NCI-H1048 (cell line): ENCODE measurements at regions not wholly inside any gene's neighbourhood (a gene's known extent, or its start where the extent isn't known, plus 50 kb on each side); places are given as distances from the start of the nearest gene placed in this dataset.

Source experiments
- DNase-seq: peaks from one replicate; lab custom pipeline; 2025; lab: John Stamatoyannopoulos, UW

DNA sequence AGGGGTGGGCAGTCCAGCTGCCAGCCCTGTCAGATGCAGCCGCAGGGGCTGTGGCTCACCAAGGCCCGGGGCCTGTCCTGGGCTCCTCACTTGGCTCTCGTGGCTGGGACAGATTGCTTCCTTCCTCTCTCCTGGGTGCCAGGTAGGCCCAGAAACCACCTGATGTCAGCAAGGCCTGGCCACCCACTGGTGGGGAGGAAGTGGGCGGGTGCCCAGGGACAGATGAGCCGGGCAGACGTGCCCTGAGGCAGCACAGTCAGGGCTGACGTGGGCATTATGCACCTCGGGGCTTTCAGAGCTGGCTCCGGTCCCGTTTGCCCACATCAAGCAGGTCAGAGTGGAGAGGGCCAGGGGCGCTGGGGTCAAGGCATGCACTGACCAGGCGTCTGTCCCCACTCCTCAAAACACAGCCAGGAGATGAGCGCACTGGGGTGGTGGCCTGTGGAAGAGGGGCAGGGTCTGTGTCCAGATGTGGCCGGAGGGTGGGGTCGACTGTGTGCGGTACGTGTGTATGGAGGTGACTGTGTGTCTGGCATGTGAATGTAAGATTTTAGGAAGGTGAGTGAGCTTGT, 133.2 kb upstream of the PTPN1 start:
- no peak for DNase-seq

DNA sequence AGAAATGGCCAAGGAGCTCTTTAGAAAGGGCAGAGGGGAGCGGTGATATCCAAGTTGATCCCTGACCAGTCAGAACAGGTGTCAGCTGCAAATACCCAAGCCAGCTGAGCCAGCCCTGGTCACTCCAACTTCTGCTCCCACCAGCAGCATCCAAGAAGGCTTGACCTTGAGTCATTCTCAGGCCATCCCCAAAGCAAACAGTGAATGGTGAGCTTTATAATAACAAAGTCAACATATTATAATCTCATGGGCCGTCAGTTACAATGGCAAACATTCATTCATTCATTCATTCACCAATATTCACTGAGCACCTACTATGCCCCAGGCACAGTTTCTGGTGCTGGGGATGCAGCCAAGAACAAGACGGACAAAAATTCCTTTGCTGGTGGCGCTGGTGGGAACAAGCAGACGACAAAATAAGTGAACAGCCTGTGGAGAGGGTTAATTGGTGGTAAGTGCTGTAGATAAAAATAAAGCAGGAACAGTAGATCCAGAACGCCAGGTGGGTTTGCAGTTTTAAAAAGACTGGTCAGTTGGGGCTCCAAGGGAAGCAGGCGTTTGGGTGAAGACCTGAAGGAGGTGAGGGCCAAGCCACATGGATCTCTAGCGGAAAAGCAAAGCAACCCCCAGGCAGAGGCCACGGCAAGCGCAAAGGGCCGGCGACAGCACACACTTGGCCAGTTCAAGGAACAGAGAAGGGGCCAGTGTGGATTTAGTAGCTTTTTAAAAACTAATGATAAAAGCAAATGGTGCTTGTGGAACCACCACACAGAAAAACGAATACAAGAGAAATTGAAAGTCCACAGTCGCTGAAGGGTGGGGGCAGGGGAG, 131.8 kb upstream of the PTPN1 start:
- DNase-seq: no peak

GRCh38 chr20:50379049-50379990, 130.9 kb upstream of the PTPN1 start:
- DNase-seq: peak; percentile 53

GRCh38 chr20:50379991-50380696, 130.0 kb upstream of the PTPN1 start:
- DNase-seq: no peak

DNA sequence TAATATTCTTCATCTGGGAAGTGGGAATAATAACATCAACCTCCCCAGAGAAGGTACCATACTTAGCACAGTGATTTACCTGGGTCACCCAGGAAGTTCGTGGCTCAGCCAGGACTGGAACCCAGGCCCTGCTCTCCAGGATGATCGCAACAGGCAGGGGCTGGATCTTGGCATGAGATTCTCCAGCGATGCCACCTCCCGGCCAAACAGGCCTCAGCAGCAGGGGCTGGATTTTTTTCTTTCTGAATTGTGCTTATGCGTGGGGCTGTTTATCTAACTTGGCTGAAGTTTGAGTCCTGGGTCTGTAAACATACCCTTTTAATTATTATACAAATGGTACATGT, 129.5 kb upstream of the PTPN1 start:
- no peak for DNase-seq

DNA sequence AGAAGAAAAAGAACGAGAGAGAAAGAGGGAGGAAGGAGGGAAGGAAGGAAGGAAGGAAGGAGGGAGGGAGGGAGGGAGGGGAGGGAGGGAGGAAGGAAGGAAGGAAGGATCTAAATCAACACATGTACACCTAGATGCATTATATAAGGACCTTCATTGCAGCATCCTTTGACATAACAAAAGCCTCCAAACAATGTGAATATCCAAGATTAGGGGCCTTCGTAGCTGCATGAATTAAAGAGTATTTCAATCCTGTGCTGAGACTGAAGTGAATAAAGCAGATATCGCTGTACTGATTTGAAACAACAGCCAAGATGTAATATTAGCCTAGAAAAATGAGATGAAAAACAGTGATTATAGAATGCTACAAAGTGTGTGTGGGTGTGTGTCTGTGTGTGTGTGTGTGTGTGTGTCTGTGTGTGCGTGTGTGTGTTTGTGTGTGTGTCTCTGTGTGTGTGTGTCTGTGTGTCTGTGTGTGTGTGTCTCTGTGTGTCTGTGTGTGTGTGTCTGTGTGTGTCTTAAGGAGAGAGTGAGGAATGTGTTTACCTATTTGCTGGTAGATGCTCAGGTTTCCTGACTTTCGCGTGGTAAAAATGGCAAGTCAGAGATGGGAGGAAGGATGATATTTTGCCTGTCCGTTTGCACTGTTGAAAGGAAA, 129.0 kb upstream of the PTPN1 start:
- no peak for DNase-seq

DNA sequence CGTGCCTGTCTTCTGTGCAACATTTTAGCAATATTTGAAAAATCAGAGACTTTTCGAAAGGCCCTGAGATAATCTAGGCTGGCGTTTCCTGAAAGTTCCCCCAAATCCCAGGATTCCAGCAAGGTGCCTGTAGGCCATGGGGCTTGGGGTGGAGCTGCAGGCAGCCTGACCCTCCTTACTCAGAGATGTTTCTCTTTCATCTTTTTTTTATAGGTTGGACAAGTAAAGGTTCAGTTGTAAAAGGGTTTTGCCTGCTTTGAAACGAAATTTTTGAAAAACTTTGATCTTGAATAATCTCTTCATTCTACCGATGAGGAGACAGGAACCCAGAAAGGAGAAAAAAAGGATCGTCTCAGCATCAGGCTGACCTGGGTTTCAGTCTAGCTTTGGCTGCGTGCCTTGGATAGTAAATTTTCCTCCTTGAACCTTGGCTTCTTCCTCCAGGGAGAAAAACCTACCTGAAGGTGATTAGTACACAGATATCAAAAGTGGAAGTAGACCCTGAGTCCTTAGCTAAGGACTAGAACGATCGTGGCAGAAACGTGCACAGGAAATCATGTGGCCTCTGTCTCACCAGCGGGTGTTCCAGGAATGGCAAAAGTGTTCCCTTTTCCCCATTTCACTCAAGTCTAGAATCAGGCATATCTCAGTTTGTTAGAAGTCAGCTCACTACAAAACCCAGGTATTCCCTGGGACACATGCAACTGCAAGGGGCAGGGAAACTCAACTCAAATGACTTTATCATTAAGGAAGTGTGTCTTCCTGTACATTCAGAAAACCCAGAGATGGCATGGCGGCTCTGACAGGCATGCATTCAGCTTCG, 128.2 kb upstream of the PTPN1 start:
- no peak for DNase-seq

DNA sequence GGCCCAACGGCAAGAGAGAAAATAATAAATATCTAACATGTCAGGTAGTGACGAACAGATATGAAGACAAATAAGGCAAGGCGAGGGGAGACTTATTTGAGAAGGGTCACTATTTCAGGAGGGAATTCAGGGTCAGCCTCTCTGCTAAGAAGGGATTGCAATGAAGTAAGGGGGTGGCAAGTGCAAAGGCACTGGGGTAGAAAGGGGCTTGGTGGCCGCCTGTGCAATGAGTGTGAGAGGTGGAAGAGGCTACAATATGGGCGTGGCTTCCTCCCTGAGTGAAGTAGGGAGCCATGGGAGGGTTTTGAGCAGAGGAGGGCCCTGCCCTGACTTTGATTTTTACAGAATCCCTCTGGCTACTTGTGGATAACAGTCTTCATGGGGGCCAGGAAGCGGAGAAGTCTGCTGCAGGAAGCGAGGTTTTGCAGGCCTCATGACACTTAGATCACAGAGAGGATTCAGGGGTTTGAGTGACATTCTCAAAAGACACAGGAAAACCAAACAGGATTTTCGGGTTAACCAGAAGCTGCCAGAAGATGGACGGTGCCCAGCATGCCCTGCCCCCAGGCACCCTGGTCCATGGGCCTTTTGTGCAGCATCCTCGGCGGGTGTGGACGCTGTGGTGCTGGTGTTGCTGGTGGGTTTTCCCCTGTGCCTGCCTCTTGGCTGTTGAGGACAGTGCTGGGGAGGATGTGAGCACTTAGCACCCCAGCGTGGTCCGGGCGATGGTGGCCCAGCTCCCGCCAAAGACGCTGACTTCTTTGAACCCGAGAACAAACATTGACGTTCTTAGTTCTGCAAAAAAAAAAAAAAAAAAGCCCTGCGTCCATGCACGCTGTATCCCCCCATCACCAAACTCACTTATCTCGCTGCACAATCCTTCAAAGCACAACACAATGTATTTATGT, 124.2 kb upstream of the PTPN1 start:
- DNase-seq: no peak

DNA sequence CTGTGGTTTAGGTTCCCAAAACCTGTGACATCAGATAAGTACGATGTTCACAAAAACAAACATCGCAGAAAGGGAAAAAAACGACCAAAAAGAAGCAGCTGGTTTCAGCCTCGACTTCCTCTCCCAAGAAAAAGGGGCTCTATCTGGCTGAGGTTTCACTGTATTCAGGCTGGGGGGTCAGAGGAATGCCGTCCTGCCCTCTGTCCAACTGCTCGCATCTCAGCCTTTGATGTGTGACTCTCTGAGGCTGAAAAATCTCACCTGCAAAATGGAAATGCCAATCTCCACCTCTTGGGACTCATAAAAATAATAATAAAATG, 123.6 kb upstream of the PTPN1 start:
- DNase-seq: no peak

GRCh38 chr20:50387218-50387995, 122.8 kb upstream of the PTPN1 start:
- DNase-seq: no peak

GRCh38 chr20:50387996-50388332, 122.2 kb upstream of the PTPN1 start:
- DNase-seq: no peak

DNA sequence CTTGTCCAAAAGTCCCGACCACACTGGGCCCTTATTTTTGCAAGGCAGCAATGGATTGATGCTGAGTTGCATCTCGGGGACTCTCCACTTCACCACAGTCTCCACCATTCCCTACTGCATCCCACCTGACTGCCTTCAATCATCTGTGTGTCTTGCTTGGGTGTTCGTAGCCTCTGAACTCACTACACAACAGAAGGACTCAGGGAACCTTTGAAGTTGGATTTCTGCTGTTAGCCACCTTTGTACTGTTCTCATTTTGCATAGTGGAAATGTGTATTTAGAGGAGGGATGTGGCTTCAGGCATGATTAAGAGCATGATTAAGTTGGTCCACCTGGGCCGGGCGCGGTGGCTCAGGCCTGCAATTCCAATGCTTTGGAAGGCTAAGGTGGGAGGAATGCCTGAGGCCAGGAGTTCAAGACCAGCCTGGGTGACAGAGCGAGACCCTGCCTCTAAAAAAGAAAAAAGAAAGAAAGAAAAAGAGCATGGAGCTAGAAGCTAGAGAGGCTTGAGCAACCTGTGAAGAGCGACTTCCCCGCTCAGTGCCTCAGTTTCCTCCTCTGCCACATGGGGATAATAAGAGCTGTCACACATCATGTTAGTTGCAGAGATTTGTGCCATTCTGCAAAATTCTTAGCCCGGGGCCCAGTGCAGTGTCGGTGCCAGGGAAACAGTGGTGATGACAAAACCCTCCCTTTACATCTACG, 121.3 kb upstream of the PTPN1 start:
- no peak for DNase-seq

GRCh38 chr20:50389438-50389807, 120.8 kb upstream of the PTPN1 start:
- no peak for DNase-seq

GRCh38 chr20:50389808-50390684, 120.1 kb upstream of the PTPN1 start:
- DNase-seq: no peak

DNA sequence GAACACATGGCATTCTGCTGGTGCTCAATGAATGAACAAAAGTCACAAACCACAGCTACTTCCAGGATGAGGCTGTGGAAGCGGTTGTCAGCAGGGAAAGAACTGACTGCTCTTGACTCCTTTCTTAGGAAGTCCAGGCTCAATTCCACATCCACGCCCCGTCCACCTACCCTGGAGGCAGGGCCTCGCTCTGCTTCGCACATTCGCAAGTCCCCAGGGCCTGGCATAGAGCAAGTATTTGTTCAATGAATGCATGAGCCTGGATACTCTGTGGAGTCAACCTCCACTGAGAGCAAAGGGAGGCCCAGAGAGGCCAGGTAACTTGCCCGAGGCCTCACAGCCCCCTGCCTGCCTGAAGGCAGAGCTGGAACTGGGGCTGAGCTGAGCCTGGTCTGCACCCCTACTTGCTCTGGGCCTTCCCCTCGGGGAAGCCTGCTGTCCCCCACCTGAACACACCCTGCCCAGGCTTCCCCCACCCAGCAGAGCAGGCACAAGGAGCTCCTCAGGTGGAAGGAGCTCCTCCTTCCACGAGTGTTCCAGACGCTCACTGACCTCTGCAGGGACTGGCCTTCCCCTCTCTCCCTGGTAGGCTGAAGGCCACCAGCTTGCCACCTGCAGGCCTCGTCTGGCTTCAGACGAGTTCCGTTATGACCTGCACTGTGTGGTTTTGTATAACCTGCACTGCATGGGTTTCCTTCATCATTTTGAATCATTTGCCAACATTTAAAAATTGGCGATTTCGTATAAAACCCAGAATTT, 119.3 kb upstream of the PTPN1 start:
- DNase-seq: no peak

DNA sequence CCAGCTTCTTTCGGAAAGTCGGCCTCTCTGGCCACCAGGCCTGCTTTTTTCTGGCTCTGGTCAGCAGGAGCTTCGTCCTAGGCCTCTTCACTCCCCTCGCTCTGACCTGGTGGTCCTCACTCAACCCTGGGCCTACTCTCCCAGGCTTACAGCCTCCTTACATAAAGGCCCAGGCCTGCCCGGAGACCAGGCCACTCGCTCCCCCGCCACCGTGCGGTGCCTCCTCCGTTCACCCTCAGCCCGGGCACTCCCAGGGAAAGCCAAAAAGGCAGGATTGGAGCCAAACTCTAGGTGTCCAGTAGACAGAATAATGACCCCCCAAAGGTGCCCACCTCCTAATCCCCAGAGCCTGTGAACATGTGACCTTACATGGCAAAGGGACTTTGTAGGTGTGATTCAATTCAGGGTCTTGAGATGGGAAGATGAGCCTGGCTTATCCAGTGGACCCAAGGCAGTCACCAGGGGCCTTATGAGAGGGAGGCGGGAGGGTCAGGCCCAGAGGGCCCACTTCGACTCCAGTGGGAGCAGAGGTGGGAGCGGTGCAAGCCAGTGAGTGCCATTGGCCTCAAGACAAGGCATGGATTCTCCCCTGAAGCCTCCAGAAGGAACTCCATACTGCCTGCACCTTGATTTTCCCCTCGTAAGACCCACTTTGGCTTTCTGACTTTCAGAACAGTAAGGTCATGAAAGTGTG, 118.6 kb upstream of the PTPN1 start:
- no peak for DNase-seq
